GM10266 (cell line): ENCODE measurements at regions not wholly inside any gene's neighbourhood (a gene's known extent, or its start where the extent isn't known, plus 50 kb on each side); places are given as distances from the start of the nearest gene placed in this dataset.

Experiments
- DNase-seq: peaks from one replicate; pipeline ENCODE4 v3.0.0; 2012; ENCODE audit errors: extremely low spot score
- TF ChIP-seq, protein P1 (sequence below): IDR thresholded peaks from 2 replicates; pipeline ENCODE4 v1.5.1; 2012; ENCODE audit warnings: mild to moderate bottlenecking, low read depth; ENCODE audit not compliant: control insufficient read depth, insufficient read depth; ENCODE audit errors: missing control alignments

DNA sequence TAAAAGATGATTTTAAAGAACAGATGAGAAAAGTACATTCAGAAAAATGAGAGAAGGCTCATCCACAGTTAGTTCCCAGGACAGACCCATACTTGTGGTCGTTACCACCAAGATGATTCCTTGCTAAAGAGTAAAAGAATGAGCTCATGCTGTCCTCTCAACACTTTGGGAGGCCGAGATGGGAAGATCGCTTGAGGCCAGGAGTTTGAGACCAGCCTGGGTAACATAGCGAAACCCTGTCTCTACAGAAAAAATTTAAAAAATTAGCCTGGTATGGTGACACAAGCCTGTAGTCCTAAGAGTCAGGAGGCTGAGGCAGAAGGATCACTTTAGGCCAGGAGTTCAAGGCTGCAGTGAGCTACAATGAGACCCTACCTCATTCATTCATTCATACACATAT, 60.7 kb upstream of the CNEP1R1 start:
- TF ChIP-seq, protein P1, sequence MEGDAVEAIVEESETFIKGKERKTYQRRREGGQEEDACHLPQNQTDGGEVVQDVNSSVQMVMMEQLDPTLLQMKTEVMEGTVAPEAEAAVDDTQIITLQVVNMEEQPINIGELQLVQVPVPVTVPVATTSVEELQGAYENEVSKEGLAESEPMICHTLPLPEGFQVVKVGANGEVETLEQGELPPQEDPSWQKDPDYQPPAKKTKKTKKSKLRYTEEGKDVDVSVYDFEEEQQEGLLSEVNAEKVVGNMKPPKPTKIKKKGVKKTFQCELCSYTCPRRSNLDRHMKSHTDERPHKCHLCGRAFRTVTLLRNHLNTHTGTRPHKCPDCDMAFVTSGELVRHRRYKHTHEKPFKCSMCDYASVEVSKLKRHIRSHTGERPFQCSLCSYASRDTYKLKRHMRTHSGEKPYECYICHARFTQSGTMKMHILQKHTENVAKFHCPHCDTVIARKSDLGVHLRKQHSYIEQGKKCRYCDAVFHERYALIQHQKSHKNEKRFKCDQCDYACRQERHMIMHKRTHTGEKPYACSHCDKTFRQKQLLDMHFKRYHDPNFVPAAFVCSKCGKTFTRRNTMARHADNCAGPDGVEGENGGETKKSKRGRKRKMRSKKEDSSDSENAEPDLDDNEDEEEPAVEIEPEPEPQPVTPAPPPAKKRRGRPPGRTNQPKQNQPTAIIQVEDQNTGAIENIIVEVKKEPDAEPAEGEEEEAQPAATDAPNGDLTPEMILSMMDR = no peak
- DNase-seq = no peak

DNA sequence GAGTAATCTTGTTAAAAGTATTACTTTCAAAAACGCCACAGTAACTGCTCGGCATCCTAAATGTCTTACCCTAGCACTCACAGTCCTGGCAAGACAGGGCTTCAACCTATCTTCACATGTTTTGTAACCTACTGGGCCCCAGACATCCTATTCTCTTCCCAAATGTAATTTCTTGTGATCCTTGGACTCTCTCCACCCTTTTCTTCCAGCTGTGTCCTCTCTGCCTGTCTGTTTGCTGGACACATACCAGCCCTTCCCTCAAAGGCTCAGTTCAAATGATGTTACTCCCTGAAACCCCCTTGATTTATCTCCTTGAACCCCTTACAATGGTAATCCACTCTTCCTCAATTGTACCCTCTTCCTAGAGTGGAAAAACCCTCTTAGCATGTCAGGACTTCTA, 60.1 kb upstream of the CNEP1R1 start:
- TF ChIP-seq, protein P1 = no peak
- no peak for DNase-seq

GRCh38 chr16:49967012-49967559, 57.9 kb upstream of the CNEP1R1 start:
- TF ChIP-seq, protein P1 = no peak

DNA sequence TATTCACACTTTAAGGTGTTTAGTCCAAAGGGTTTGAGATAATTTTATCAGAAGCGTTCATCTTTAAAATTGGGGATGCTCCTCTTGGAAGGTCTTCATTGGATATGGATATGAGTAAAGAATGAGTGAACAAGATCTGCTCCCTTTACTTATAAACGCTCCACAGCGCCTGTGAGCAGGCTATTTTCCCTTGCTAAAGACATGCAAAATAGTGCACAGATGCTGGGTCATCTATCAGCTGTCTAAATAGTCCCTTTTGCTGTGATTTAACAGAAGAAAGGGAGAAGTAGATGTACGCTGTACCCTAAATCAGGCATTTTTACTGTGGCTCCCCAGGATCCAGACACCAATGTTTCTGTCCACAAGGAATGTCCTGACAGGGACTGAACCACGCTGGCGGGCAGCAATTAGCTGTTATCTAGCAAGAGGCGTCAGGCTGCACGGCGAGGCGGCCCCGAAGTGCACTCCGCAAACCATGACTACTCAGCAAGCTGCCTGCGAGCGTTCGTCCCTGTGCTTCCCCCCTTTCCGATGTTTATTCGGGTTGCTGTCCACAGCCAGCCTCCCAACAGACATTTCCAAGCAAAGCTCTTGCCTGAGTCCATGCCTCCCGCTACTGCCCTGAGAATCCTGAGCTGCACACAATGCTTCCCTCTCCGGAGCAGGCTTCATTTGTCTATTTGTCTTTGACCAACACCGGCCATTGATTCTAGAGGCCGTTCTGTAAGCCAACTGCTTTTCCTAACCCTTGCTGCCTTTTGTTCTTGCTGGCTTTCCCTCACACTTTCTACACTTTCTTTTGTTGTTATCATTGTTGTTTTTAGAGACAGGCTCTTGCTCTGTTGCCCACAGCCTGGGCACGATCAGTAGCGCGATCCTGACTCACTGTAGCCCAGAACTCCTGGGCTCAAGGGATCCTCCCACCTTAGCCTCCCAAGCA, 55.7 kb upstream of the CNEP1R1 start:
- no peak for DNase-seq
- TF ChIP-seq, protein P1 = no peak

More at GRCh38 chr16:49967012-49967559, 57.9 kb upstream of the CNEP1R1 start:
- DNase-seq = no peak

GRCh38 chr16:49970797-49971431, 54.1 kb upstream of the CNEP1R1 start:
- no peak for DNase-seq
- TF ChIP-seq, protein P1 = no peak

- DNase-seq = no peak
- TF ChIP-seq, protein P1 = no peak
Measured at GRCh38 chr16:49972280-49972679, 52.7 kb upstream of the CNEP1R1 start.

DNA sequence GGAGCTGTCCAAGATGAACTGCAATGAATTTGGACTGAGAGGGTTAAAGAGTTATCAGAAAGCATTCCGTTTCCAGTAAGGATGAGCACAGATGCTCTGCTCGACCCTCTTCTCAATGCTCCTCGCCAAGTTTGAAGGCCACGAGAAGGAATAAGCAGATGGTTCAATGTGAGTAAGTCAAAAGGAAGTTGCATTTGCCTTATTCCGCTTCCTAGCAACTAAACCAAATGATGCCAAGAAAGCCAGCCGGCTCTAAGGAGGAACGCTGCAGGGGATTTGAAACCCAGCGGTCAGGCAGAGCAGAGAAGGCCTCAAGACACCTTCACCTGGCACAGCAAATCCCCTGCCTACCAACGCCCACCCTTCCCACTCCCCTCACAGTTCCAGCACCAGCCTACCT, 52.1 kb upstream of the CNEP1R1 start:
- DNase-seq = no peak

More for the DNA sequence above, 52.1 kb upstream of the CNEP1R1 start:
- TF ChIP-seq, protein P1 = no peak
